ENCODE measurements at regions not wholly inside any gene's neighbourhood (a gene's known extent, or its start where the extent isn't known, plus 50 kb on each side); places are given as distances from the start of the nearest gene placed in this dataset.

DNA sequence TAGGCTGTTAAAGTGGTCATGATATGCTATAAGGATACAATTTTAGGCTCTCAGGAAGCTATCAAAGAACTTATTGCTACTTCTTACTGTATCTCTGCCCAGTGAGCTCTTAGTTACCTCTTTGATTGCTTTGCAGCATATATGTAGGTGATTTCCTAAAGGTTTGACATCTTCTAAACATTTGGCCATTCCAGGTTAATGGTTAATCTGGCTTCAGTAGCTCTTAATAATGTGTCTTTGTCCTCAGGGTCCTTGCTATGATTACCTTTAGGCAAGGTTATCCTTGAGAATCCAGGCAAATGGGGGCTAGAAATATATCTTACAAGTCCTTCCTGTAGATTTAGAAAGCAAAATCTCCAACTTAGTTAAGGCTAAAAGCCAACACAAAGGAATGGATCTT, 575.4 kb downstream of the TFAP2B start:
- H3K27ac Mint-ChIP-seq, result no peak overlapping the region
- H3K4me3 Mint-ChIP-seq, result no peak overlapping the region
- no peaks in the 10 kb centered on the region for H3K4me1 Mint-ChIP-seq (ENCODE audit: low read depth)
- no peaks in the 10 kb centered on the region for H3K36me3 Mint-ChIP-seq
- peaks cover 10% of the 10 kb centered on the region for H3K9me3 Mint-ChIP-seq (ENCODE audit: low read depth)
- no peaks in the 10 kb centered on the region for H3K27me3 Mint-ChIP-seq

- Mint-ChIP-seq H3K27ac (no peak overlapping the region), H3K36me3 (no peaks in the 10 kb centered on the region), H3K27me3 (no peaks in the 10 kb centered on the region)
These were observed 577.9 kb downstream of the TFAP2B start for GRCh38 chr6:51396583-51396982.

DNA sequence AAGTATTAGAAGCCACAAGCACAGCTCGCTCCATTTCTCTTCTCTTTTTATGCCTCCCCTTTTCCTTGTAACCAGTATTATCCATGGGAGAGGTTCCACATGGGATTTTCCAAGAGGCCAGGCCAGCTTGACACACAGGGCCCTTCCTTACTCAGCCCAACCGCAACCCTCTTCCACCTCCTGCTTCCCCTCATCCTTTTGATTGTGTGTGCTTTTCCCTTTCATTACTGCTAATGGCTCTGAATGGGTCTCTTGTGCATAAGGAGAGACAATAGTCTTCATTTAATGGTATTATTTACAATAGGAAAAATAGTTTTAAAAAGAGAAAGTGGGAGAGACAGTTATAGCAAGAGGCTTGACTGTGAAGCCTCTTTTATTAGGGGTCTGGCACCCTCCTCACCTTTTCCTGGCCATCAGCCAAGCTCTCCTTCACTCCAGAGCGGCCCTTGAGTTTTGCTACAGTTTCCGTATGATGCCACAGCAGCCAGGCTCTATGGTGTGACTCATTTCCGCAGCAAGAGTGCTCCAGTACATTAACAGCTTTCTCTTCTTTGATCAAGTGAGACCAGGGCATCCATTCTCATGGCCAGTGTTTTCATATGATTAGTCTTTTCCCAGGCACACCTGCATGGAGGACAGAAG, 579.5 kb downstream of the TFAP2B start:
- no peaks in the 10 kb centered on the region for H3K4me1 Mint-ChIP-seq (ENCODE audit: low read depth)
- no peaks in the 10 kb centered on the region for H3K36me3 Mint-ChIP-seq
- no peaks in the 10 kb centered on the region for H3K9me3 Mint-ChIP-seq (ENCODE audit: low read depth)
- H3K27me3 Mint-ChIP-seq, result no peaks in the 10 kb centered on the region
- no peak overlapping the region for H3K4me3 Mint-ChIP-seq
- H3K27ac Mint-ChIP-seq, result no peak overlapping the region

More at GRCh38 chr6:51396583-51396982, 577.9 kb downstream of the TFAP2B start:
- peaks cover 10% of the 10 kb centered on the region for H3K9me3 Mint-ChIP-seq (ENCODE audit: low read depth)
- no peak overlapping the region for H3K4me3 Mint-ChIP-seq
- no peaks in the 10 kb centered on the region for H3K4me1 Mint-ChIP-seq (ENCODE audit: low read depth)

- Mint-ChIP-seq H3K36me3 (no peaks in the 10 kb centered on the region), H3K4me3 (no peak overlapping the region), H3K9me3 (ENCODE audit: low read depth) (no peaks in the 10 kb centered on the region), H3K4me1 (ENCODE audit: low read depth) (no peaks in the 10 kb centered on the region), H3K27ac (no peak overlapping the region), H3K27me3 (no peaks in the 10 kb centered on the region)
These were observed 580.1 kb downstream of the TFAP2B start for GRCh38 chr6:51398793-51399192.

GRCh38 chr6:51410453-51410852, 591.8 kb downstream of the TFAP2B start:
- H3K27ac Mint-ChIP-seq, result no peak overlapping the region
- no peaks in the 10 kb centered on the region for H3K9me3 Mint-ChIP-seq (ENCODE audit: low read depth)
- no peaks in the 10 kb centered on the region for H3K4me1 Mint-ChIP-seq (ENCODE audit: low read depth)
- no peaks in the 10 kb centered on the region for H3K36me3 Mint-ChIP-seq
- no peak overlapping the region for H3K4me3 Mint-ChIP-seq
- no peaks in the 10 kb centered on the region for H3K27me3 Mint-ChIP-seq

- Mint-ChIP-seq H3K27me3 (no peaks in the 10 kb centered on the region), H3K4me1 (ENCODE audit: low read depth) (no peaks in the 10 kb centered on the region), H3K4me3 (no peak overlapping the region), H3K27ac (no peak overlapping the region), H3K36me3 (no peaks in the 10 kb centered on the region), H3K9me3 (ENCODE audit: low read depth) (no peaks in the 10 kb centered on the region)
These were observed 592.9 kb downstream of the TFAP2B start for GRCh38 chr6:51411496-51412125.

- Mint-ChIP-seq H3K27me3 (peaks cover under 1% of the 10 kb centered on the region), H3K4me3 (no peak overlapping the region), H3K27ac (no peak overlapping the region), H3K36me3 (no peaks in the 10 kb centered on the region), H3K9me3 (ENCODE audit: low read depth) (peaks cover 1% of the 10 kb centered on the region), H3K4me1 (ENCODE audit: low read depth) (no peaks in the 10 kb centered on the region)
These were observed 595.7 kb downstream of the TFAP2B start for GRCh38 chr6:51414361-51414760.

DNA sequence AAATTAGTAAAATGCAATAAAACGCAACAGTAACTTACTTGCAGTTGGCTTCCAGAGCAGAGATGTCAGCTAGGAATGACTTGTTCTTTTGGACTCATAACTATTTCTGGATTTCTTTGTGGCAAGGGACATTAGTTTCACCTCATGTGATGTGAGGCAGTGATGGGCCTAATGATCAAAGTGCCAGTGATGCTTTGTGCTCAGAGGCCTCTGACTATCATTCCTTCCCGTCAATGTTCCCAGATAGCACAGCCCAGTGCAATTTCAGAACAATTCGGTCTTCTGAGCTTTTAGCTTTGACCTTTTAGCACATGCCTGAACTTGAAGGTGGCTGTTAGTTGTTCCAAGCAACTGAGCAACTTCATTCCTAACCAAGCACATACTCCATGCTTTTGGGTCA, 596.8 kb downstream of the TFAP2B start:
- H3K27me3 Mint-ChIP-seq, result peaks cover 1% of the 10 kb centered on the region
- H3K36me3 Mint-ChIP-seq, result no peaks in the 10 kb centered on the region
- peaks cover 3% of the 10 kb centered on the region for H3K9me3 Mint-ChIP-seq (ENCODE audit: low read depth)
- no peak overlapping the region for H3K4me3 Mint-ChIP-seq
- no peak overlapping the region for H3K27ac Mint-ChIP-seq
- H3K4me1 Mint-ChIP-seq (ENCODE audit: low read depth), result no peaks in the 10 kb centered on the region

GRCh38 chr6:51429017-51429712, 610.5 kb downstream of the TFAP2B start:
- H3K27ac Mint-ChIP-seq, result no peak overlapping the region
- peaks cover 20% of the 10 kb centered on the region for H3K9me3 Mint-ChIP-seq (ENCODE audit: low read depth)
- H3K4me1 Mint-ChIP-seq (ENCODE audit: low read depth), result no peaks in the 10 kb centered on the region
- H3K36me3 Mint-ChIP-seq, result no peaks in the 10 kb centered on the region
- H3K27me3 Mint-ChIP-seq, result no peaks in the 10 kb centered on the region
- no peak overlapping the region for H3K4me3 Mint-ChIP-seq

GRCh38 chr6:51430589-51430988, 611.9 kb downstream of the TFAP2B start:
- Mint-ChIP-seq H3K9me3 (ENCODE audit: low read depth) (peaks cover 16% of the 10 kb centered on the region), H3K36me3 (no peaks in the 10 kb centered on the region), H3K27ac (no peak overlapping the region), H3K4me1 (ENCODE audit: low read depth) (no peaks in the 10 kb centered on the region), H3K27me3 (no peaks in the 10 kb centered on the region), H3K4me3 (no peak overlapping the region)

DNA sequence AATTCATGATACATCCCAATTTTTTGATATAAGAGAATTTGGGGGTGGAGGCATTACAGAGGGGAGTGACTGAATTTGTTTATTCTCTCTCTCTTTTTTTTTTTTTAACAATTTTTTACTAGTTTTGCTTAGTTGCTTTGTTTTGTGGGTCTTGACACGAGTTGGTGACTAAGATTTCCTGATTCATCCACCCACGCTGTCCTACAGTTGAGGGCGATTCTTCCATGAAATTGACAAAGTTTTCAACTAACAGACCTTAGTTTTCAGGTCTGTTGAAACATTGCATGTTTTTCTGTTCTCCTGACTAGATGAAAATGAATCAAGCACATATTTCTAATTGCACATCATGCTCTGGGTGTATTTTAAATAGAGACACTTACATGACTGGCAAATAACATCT, 613.8 kb downstream of the TFAP2B start:
- Mint-ChIP-seq H3K4me3 (no peak overlapping the region), H3K27ac (no peak overlapping the region)

GRCh38 chr6:51450248-51450957, 631.7 kb downstream of the TFAP2B start:
- Mint-ChIP-seq H3K27ac (no peak overlapping the region), H3K4me3 (no peak overlapping the region), H3K36me3 (no peaks in the 10 kb centered on the region), H3K4me1 (ENCODE audit: low read depth) (no peaks in the 10 kb centered on the region), H3K27me3 (no peaks in the 10 kb centered on the region), H3K9me3 (ENCODE audit: low read depth) (no peaks in the 10 kb centered on the region)

More for the DNA sequence above, 613.8 kb downstream of the TFAP2B start:
- Mint-ChIP-seq H3K27me3 (no peaks in the 10 kb centered on the region), H3K36me3 (no peaks in the 10 kb centered on the region), H3K9me3 (ENCODE audit: low read depth) (peaks cover 13% of the 10 kb centered on the region), H3K4me1 (ENCODE audit: low read depth) (no peaks in the 10 kb centered on the region)

GRCh38 chr6:51450958-51451357, 632.3 kb downstream of the TFAP2B start:
- H3K4me3 Mint-ChIP-seq, result no peak overlapping the region
- no peaks in the 10 kb centered on the region for H3K9me3 Mint-ChIP-seq (ENCODE audit: low read depth)
- no peaks in the 10 kb centered on the region for H3K27me3 Mint-ChIP-seq
- no peaks in the 10 kb centered on the region for H3K4me1 Mint-ChIP-seq (ENCODE audit: low read depth)
- H3K27ac Mint-ChIP-seq, result no peak overlapping the region
- no peaks in the 10 kb centered on the region for H3K36me3 Mint-ChIP-seq

- Mint-ChIP-seq H3K27me3 (no peaks in the 10 kb centered on the region), H3K4me1 (ENCODE audit: low read depth) (no peaks in the 10 kb centered on the region), H3K27ac (no peak overlapping the region), H3K4me3 (no peak overlapping the region), H3K9me3 (ENCODE audit: low read depth) (no peaks in the 10 kb centered on the region), H3K36me3 (no peaks in the 10 kb centered on the region)
These were observed 631.1 kb downstream of the PKHD1 start for GRCh38 chr6:51456282-51456681.

DNA sequence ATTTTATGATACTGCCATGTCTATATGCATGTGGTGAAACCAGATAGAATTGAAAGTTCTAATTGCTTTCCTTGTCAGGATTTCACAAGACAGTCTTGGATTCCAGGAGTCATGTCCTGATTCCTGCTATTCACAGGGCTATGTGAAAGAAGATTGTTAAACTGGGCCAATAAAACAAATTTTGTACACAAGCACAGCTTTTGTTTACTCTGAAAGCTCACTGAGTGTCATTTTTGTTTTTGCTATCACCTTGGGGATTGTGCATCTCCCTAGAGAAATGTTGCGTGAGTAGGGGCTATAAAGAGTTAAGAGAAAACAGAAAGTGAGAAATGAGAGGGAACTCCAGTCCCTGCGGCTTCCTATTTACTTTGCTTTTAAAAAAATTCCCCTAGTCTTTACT, 627.5 kb downstream of the PKHD1 start:
- peaks cover 6% of the 10 kb centered on the region for H3K9me3 Mint-ChIP-seq (ENCODE audit: low read depth)
- no peak overlapping the region for H3K27ac Mint-ChIP-seq
- no peaks in the 10 kb centered on the region for H3K36me3 Mint-ChIP-seq
- no peaks in the 10 kb centered on the region for H3K27me3 Mint-ChIP-seq
- H3K4me1 Mint-ChIP-seq (ENCODE audit: low read depth), result no peaks in the 10 kb centered on the region
- H3K4me3 Mint-ChIP-seq, result no peak overlapping the region

Data from activated naive CD8-positive, alpha-beta T cell (primary cell).